Kidney capillary endothelial cell (primary cell): ENCODE measurements at regions not wholly inside any gene's neighbourhood (a gene's known extent, or its start where the extent isn't known, plus 50 kb on each side); places are given as distances from the start of the nearest gene placed in this dataset.

Experiments
- DNase-seq: peaks from one replicate; pipeline ENCODE4 v3.0.0-alpha.2; 2018; ENCODE audit warnings: low spot score

GRCh38 chr7:145645135-145645515 lies 471.5 kb upstream of the CNTNAP2 start:
- no peak for DNase-seq

DNA sequence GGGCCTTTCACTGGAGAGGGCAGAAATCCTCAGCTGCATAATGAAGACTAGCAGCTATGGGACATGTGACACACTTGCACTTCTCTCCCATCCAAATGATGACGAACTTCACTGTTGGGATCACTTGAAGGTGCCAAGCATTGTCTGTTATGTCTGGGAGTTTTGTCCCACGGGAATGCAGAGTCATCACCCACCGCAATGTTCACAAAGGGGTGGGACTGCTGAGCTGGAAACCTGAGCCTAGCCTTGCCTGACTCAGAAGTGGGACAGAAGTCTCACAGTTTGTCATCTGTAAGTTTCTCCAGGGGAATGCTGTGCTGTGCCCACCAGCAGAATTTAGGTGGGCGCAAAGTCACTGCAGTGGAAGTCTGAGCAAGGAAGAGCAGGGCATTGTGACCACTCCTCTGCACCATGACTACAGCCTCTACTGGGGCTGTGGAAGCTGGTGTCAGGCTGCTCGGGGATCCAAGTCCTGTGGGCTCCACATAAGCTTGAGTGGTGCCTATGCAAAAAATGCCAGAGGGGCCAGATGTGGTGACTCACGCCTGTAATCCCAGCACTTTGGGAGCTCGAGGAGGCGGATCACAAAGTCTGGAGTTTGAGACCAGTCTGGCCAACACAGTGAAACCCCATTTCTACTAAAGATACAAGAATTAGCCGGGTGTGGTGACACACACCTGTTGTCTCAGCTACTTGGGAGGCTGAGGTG lies 472.0 kb upstream of the CNTNAP2 start:
- no peak for DNase-seq

DNA sequence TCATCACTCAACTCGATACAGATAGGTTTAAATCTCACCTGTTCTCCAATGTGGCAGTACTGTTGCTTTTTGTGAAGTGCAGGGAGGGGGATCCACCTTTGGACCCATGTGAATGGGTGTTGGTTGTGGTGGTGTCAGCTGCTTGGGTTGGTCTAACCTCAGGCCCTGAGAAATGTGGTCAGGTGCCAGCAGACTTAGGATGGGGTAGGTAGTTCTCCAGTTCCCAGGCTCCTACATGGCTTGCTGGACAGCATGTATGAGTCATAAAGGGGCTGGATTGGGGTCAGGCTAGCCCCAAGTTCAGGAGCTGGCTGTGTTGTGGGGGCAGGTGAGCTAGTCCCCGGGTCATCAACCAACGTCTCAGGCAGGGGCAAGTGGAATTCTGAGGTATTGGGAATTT lies 472.6 kb upstream of the CNTNAP2 start:
- DNase-seq = no peak

- DNase-seq = no peak
These were observed 483.1 kb upstream of the CNTNAP2 start for GRCh38 chr7:145633513-145633912.

DNA sequence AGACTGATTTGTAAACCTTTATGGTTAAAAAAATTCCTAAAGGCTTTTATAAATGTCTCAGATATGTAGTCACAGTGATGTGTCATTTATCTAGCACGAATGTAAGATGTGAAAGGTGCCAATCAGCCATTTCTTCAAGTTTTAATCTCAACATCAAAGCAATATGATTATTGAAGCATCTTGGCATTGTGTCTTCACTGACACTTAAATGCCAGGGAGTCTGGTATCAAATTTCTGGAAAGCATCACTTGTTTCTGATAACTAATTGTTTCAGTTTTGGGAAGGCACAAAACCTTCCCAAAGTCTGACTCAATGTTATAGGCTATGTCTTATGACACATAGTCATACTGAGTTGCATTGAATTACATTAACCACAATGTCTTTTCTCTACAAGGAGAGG lies 492.0 kb upstream of the CNTNAP2 start:
- DNase-seq = no peak

DNA sequence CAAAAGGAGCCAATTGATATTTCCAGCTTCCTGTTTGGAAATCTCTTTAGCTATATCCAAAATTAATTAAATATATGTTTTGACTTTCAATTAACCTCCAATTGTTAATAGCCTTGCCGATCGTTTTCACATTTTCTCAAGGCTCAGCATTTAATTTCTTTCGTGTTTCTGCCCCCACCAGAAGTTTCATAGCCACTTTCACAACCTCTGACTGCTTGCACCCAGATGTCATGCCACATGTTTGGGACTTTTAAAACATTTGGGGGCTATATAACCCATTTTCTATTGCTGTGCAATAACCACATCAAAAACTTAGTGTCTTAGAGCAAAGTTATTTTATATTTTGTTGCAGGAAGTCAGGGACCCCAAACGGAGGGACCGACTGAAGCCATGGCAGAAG lies 510.6 kb upstream of the CNTNAP2 start:
- no peak for DNase-seq

DNA sequence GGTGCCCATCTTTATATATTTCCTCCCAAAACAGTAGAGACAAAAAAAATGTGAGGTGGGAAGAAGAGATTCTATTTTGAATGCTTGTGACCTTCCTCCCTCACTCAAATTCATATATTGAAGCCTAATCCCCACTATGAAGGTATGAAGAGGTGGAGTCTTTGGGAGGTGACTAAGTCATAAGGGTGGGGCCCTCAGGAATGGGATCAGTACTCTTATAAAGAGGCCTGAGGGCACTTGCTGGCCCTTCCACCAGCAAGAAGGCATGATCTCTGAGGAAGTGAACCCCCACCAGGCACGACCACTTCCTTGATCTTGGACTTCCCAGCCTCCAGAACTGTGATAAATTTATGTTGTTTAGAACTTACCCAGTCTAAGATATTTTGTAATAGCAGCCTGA lies 517.2 kb upstream of the CNTNAP2 start:
- no peak for DNase-seq

DNA sequence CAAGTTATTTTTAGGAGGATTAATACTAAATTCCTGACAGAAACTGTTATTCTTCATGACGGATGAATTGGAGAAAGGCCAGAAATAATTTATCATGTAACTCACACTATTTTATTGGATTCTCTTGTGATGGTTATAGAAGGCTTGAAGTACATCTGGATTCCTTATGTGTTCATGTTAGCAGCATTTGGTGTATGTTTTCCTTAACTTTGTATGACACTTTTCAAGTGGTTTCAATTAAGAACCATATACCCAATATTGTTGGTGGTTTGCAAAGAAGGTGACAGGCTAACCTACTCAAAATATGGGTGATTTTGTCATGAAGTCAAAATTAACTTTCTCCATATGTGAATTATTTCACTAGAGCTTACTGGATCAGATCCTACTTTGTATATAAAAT lies 532.2 kb upstream of the CNTNAP2 start:
- DNase-seq = no peak

- no peak for DNase-seq
These were observed 533.8 kb upstream of the CNTNAP2 start for GRCh38 chr7:145582742-145583303.

GRCh38 chr7:145557805-145558204 lies 558.8 kb upstream of the CNTNAP2 start:
- DNase-seq = no peak

DNA sequence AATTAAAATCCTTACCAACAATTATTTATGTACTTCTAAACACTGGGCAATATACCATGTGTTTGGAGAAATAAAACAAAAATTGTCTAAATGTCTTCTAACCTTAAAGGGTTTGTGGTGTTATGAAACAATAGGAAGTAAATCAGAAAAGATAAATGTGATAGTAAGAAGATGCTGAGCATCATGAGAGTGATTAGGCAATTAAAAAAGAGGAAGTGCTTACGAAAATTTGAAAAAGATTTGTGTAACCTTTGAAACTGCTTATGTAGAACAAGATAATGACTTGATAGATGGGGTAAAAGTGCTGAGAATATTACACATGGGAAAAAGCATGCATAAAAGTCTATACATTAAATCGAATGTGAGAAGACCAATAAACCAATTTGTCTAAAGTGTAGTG lies 573.4 kb upstream of the CNTNAP2 start:
- no peak for DNase-seq

GRCh38 chr7:145539910-145540309 lies 576.7 kb upstream of the CNTNAP2 start:
- no peak for DNase-seq

GRCh38 chr7:145534301-145534700 lies 582.3 kb upstream of the CNTNAP2 start:
- DNase-seq = no peak

GRCh38 chr7:145520284-145520683 lies 596.3 kb upstream of the CNTNAP2 start:
- no peak for DNase-seq

DNA sequence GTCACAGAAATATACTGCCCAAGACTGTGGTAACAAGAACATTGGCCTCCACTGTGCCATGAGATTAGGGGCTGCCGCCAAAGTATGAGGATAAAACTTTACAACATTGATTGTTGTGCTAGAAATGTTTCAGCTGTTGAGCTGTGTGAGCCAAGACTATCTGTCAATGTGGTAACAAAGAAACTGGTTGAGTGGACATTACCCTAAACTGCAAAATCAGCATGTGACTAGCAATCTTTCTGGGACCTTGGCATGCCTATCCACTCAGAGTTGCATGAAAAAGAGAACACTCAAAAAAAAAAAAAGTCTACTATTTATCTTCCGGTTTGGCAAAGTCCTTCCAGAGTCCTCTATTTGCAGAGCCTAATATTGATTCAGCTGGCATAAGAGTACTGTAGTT lies 605.6 kb upstream of the CNTNAP2 start:
- no peak for DNase-seq

- no peak for DNase-seq
These were observed 618.6 kb upstream of the CNTNAP2 start for GRCh38 chr7:145497911-145498525.

GRCh38 chr7:145490356-145490755 lies 626.2 kb upstream of the CNTNAP2 start:
- no peak for DNase-seq

- DNase-seq = no peak
These were observed 627.0 kb upstream of the CNTNAP2 start for GRCh38 chr7:145489609-145490008.

GRCh38 chr7:145488816-145489215 lies 627.8 kb upstream of the CNTNAP2 start:
- no peak for DNase-seq

GRCh38 chr7:145481985-145482384 lies 634.6 kb upstream of the CNTNAP2 start:
- DNase-seq = no peak

DNA sequence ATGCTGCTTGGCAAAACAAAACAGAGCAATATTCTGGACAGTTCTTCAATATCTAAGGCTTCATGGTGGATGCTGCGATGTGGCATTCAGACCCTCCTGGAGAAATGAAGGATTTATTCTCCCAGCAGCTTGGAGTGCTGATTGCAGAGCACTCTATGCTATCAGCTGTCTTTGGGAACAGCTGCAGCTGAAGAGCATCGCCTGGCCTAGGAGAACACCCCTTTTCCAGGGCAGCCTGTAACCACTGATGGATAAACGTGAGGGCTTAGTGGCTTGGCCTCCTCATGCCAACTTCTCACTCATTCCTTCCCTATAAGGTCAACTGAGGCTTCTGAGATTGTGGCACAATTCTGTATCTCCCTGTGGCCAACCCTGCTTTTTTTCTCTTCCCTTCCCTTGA lies 638.1 kb upstream of the CNTNAP2 start:
- DNase-seq = no peak

DNA sequence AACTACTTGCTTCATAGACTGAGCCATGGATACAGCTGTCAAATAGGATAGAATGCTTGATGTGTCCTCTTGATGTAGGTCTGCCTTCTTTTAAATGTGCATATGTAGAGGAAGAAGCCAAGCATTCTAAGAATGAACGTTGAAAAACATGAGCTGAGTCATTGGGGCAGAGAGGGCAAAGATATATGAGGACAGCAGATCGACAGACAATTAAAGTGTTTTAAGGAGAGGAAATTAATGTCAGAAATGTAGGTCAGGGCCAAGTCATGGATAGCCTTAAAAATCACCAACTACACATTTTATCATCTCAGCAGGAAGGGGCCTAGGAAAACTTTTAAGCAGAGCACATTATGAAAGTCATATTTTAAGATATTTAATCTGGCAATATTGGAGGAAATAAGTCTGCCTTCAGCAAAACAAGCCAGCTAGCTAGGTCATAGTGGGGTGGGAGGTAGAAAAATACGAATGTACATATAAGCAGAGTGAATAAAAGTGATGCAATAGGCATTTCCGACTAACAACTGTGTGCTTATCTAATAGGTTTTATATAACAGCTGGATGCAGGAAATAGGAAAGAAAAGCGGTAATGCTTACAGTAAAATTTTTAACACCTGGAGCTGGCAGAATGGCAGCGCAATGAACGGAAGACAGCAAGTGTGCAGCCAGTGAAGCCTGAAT lies 638.3 kb upstream of the TPK1 start:
- no peak for DNase-seq

GRCh38 chr7:145471883-145472282 lies 636.0 kb upstream of the TPK1 start:
- DNase-seq = no peak
